ENCODE measurements at regions not wholly inside any gene's neighbourhood (a gene's known extent, or its start where the extent isn't known, plus 50 kb on each side); places are given as distances from the start of the nearest gene placed in this dataset.

GRCh38 chr11:23732026-23732425 is 764.8 kb upstream of the LUZP2 start:
- TF ChIP-seq, protein P1, sequence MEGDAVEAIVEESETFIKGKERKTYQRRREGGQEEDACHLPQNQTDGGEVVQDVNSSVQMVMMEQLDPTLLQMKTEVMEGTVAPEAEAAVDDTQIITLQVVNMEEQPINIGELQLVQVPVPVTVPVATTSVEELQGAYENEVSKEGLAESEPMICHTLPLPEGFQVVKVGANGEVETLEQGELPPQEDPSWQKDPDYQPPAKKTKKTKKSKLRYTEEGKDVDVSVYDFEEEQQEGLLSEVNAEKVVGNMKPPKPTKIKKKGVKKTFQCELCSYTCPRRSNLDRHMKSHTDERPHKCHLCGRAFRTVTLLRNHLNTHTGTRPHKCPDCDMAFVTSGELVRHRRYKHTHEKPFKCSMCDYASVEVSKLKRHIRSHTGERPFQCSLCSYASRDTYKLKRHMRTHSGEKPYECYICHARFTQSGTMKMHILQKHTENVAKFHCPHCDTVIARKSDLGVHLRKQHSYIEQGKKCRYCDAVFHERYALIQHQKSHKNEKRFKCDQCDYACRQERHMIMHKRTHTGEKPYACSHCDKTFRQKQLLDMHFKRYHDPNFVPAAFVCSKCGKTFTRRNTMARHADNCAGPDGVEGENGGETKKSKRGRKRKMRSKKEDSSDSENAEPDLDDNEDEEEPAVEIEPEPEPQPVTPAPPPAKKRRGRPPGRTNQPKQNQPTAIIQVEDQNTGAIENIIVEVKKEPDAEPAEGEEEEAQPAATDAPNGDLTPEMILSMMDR (IDR thresholded peaks at IDR 0.05; ENCODE audit: low read depth, low read length) = no peak
- H3K9me3 ChIP-seq (ENCODE audit: low read depth) = no peaks in the 10 kb centered on the region
- no peaks in the 10 kb centered on the region for H3K36me3 ChIP-seq
- no peak overlapping the region for H3K4me3 ChIP-seq
- H3K4me1 ChIP-seq (ENCODE audit: low read depth) = no peaks in the 10 kb centered on the region
- H3K27ac ChIP-seq = no peak overlapping the region
- no peak for DNase-seq (ENCODE audit: low read depth in 1 of 2, low spot score in 1 of 2)
- H3K27me3 ChIP-seq = no peaks in the 10 kb centered on the region

GRCh38 chr11:23746896-23747295 is 750.0 kb upstream of the LUZP2 start:
- no peak overlapping the region for H3K27ac ChIP-seq
- H3K4me1 ChIP-seq (ENCODE audit: low read depth) = no peaks in the 10 kb centered on the region
- TF ChIP-seq, protein P1 (IDR thresholded peaks at IDR 0.05; ENCODE audit: low read depth, low read length) = no peak
- H3K9me3 ChIP-seq (ENCODE audit: low read depth) = no peaks in the 10 kb centered on the region
- no peak overlapping the region for H3K4me3 ChIP-seq
- no peak for DNase-seq (ENCODE audit: low read depth in 1 of 2, low spot score in 1 of 2)
- no peaks in the 10 kb centered on the region for H3K36me3 ChIP-seq
- no peaks in the 10 kb centered on the region for H3K27me3 ChIP-seq

DNA sequence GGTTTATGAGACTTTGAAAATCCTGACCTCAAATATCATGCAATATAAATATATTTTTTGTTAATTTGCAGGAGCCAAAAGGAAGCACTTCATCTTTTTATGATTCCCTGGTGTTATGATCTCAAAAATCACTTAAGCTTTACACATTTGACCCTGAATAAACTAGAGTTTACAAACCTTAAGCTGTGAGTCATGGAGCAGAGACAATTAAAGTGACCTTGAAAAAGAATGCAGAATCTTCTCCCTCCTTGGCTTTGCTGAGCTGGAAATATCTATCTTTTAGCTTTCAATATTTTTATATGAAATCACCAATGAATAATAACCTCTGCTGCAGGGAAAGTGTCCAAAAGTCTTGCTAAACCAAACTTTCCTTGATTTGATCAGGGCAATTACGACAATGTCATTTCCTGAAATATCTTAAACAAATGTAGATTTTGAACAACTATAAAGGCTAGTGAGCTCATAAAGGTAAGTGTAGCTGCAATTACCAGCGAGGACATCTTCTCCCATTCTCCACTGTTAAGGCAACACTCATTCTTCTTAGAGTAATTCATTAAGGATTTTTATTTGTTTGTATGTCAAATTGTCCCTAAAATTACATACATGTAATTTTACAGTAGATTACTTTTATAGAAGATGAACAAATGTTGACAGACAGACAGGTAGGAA is 747.0 kb upstream of the LUZP2 start:
- H3K9me3 ChIP-seq (ENCODE audit: low read depth) = no peaks in the 10 kb centered on the region
- TF ChIP-seq, protein P1 (IDR thresholded peaks at IDR 0.05; ENCODE audit: low read depth, low read length) = no peak

GRCh38 chr11:23751280-23751679 is 745.6 kb upstream of the LUZP2 start:
- no peak overlapping the region for H3K4me3 ChIP-seq
- H3K9me3 ChIP-seq (ENCODE audit: low read depth) = no peaks in the 10 kb centered on the region
- H3K27ac ChIP-seq = no peak overlapping the region
- no peaks in the 10 kb centered on the region for H3K36me3 ChIP-seq
- TF ChIP-seq, protein P1 (IDR thresholded peaks at IDR 0.05; ENCODE audit: low read depth, low read length) = no peak
- DNase-seq (ENCODE audit: low read depth in 1 of 2, low spot score in 1 of 2) = no peak
- no peaks in the 10 kb centered on the region for H3K27me3 ChIP-seq
- H3K4me1 ChIP-seq (ENCODE audit: low read depth) = no peaks in the 10 kb centered on the region

More for the DNA sequence above, 747.0 kb upstream of the LUZP2 start:
- Histone ChIP-seq H3K27ac (no peak overlapping the region), H3K36me3 (no peaks in the 10 kb centered on the region), H3K4me3 (no peak overlapping the region), H3K4me1 (ENCODE audit: low read depth) (no peaks in the 10 kb centered on the region), H3K27me3 (no peaks in the 10 kb centered on the region)
- DNase-seq (ENCODE audit: low read depth in 1 of 2, low spot score in 1 of 2) = no peak

DNA sequence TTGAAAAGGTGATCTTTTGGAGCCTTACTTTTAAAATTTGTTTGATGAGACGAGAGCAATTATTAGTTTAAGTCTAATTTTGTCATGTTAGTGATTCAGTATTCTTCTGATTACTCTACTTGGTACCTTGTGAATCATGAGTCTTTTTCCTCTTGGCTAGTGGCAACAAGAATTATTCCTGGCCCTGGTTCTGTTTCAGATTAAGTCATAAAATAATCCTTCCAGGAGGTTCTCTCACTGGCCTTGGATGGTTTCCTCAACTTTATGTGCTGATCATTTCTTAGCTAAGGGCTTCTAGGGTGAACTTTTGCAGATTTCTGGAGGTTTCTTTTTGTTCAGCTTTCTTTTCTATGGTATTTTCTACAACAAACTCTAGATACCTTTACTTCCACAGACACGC is 741.8 kb upstream of the LUZP2 start:
- no peak for DNase-seq (ENCODE audit: low read depth in 1 of 2, low spot score in 1 of 2)
- TF ChIP-seq, protein P1 (IDR thresholded peaks at IDR 0.05; ENCODE audit: low read depth, low read length) = no peak
- no peaks in the 10 kb centered on the region for H3K36me3 ChIP-seq

More for the DNA sequence above, 741.8 kb upstream of the LUZP2 start:
- no peak overlapping the region for H3K27ac ChIP-seq
- H3K9me3 ChIP-seq (ENCODE audit: low read depth) = no peaks in the 10 kb centered on the region
- no peak overlapping the region for H3K4me3 ChIP-seq
- H3K27me3 ChIP-seq = no peaks in the 10 kb centered on the region
- no peaks in the 10 kb centered on the region for H3K4me1 ChIP-seq (ENCODE audit: low read depth)

Measured in cardiac muscle cell (in vitro differentiated cells and primary cell).